G401.6 (cell line): ENCODE measurements at regions not wholly inside any gene's neighbourhood (a gene's known extent, or its start where the extent isn't known, plus 50 kb on each side); places are given as distances from the start of the nearest gene placed in this dataset.

Experiments used
- FAIRE-seq: peaks from 2 replicates; lab custom pipeline; 2012; peaks lifted over from hg19 to GRCh38; lab: Jason Lieb, UNC

- FAIRE-seq, result no peak
These were observed 1034.6 kb upstream of the LRRN3 start for GRCh38 chr7:110056331-110056730.

DNA sequence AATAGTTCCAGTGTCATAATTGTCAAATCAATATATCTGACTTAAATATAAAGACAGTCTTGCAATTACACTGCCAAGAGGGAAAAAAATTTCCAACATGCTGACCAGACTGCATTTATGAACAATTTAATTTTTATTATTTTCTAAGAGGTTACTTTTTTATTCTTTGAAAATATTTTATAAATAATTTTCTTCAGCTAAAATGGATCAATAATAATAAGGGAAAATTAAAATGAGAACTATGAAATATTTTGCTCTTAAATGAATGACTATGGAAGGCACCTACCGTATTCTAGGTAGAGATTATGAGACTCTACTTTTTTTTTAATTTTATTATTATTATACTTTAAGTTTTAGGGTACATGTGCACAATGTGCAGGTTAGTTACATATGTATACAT is 1032.5 kb upstream of the LRRN3 start:
- FAIRE-seq, result no peak

DNA sequence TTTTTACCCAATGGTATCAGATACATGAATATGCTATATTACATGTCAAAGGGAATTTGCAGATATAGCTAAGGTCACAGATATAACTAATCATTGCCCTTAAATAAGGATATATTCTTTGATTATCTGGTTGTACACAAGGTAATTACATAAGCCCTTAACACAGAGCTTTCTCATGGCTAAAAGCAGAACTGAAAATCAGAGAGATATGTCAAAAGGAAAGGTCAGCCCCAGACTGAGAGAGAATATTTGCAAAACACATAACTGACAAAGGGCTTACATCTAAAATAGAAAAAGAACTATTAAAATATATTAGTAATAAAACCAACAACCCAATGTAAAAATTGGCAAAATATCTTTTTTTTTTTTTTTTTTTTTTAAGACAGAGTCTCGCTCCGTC is 1029.5 kb upstream of the LRRN3 start:
- FAIRE-seq, result no peak

DNA sequence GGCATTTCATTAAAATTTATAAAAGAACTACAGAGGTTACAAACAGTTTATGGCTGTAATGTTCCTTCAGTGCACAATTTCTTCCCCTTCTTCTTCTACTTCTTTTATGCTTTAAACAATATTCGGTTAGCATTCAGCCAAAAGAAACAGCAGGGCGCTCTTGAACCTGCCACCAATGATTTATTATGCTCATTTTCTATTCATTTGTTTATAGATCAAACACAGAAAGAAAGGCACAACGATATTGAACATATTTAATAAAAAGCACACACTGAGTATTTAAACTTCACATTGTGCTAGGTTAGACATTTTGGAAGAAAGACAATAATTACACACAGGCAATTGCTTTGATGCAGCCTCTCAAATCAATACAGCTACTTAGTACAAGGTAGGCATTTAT is 1025.8 kb upstream of the LRRN3 start:
- no peak for FAIRE-seq

- FAIRE-seq, result no peak
These were observed 1024.1 kb upstream of the LRRN3 start for GRCh38 chr7:110066843-110067242.

GRCh38 chr7:110071192-110071591 is 1019.7 kb upstream of the LRRN3 start:
- FAIRE-seq, result no peak

DNA sequence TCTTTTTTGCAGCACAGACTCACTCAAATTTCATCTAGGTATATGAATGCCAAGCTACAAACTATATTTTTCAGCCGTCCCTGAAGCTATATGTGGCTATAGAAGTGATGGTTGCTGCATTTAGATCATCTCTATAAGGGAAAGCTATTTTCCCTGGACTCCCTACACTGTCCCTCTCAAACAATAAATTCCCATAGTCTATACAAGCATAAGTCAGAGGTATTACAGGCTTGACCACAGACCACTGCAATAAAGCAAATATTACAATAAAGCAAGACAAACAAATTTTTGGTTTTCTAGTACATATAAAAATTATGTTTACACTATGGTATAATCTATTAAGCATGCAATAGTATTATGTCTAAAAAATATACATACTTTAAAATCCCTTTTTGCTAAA is 1015.5 kb upstream of the LRRN3 start:
- FAIRE-seq, result no peak

DNA sequence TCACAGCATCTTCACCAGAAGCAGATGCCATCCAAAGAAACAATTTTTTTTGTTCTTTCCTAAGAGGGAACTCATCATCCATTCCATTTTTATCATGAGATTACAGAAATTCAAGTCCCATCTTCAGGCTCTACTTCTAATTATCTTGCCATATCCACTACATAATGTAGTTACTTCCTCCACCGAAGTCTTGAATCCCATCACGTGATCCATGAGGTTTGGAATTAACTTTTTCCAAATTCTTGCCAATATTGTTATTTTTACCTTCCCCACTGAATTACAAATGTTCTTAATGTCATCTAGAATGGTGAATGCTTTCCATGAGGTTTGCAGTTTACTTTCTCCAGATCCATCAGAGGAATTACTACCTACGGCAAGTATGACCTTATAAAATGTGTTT is 1014.7 kb upstream of the LRRN3 start:
- FAIRE-seq, result no peak

DNA sequence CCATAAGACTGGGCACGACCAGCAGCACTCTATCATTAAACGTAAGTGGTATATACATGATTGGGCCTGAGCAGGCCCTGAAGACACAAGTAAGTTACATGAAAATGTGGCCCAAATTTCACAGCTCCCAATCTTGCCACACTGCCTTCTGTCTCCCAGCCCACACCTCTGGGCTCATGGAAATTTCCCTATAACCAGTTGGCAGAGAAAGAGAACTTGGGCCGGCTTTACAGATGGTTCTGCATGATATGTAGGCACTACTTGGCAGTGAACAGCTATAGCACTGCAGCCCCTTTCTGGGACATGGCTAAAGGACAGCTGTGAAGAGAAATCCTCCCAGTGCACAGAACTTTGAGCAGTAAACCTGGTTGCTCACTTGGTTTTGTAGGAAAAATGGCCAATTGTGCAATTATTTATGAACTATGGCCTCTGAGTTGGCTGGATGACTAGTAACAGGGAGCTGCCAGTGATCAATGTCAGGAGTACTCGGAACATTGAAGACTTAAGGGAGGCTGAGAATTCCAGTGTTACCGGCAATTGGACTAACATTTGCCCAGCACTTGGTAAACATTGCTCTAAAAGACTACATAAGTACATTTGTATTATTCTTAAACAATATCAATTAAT is 1006.6 kb upstream of the LRRN3 start:
- FAIRE-seq, result no peak

- peak; percentile 45 for FAIRE-seq
These were observed 1000.7 kb upstream of the LRRN3 start for GRCh38 chr7:110090110-110090820.

GRCh38 chr7:110095372-110096052 is 995.4 kb upstream of the LRRN3 start:
- no peak for FAIRE-seq

GRCh38 chr7:110104243-110104642 is 986.7 kb upstream of the LRRN3 start:
- no peak for FAIRE-seq

- no peak for FAIRE-seq
These were observed 985.6 kb upstream of the LRRN3 start for GRCh38 chr7:110105307-110105706.

DNA sequence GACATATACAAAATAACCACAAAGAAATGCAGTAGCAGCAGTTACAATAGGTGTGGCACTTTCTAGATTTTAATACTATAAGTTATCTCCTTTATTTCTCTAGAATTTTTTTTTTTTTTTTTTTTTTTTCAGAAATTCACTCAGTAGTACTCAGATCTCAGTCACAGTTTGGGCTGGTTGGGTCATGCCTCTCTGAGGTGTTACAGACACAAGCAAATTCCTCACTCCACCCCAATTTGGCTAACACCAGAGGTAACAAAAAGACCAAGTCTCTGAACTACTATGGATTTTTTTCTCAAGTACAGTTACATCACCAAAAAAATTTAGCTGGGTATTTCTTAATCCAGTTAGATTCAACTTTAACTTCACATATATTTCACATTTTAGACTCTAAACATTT is 985.1 kb upstream of the LRRN3 start:
- FAIRE-seq, result no peak

- FAIRE-seq, result no peak
These were observed 970.9 kb upstream of the LRRN3 start for GRCh38 chr7:110119883-110120581.

GRCh38 chr7:110129159-110129558 is 961.8 kb upstream of the LRRN3 start:
- no peak for FAIRE-seq

DNA sequence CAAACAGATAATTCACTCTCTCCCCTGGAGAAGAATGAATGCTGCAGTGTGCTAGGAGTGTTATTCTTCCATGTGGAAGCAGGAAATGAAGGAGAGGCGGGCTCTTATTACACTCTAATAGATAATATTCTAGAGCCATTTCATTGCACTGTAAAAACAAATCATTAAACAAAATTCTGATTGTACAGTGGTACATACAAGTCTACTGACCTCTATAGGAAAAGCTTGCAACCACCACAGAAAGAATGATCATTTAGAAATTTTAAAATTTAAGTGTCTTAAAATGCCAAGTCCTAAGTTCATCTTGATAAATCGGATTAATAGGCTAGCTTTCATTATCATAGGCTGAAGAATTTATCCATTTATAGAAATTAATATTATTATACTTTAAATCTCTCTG is 960.3 kb upstream of the LRRN3 start:
- no peak for FAIRE-seq

GRCh38 chr7:110131344-110131743 is 959.6 kb upstream of the LRRN3 start:
- FAIRE-seq, result no peak

- no peak for FAIRE-seq
These were observed 951.9 kb upstream of the LRRN3 start for GRCh38 chr7:110139056-110139455.

- no peak for FAIRE-seq
These were observed 947.9 kb upstream of the LRRN3 start for GRCh38 chr7:110142939-110143526.

- no peak for FAIRE-seq
These were observed 946.3 kb upstream of the LRRN3 start for GRCh38 chr7:110144599-110144998.

DNA sequence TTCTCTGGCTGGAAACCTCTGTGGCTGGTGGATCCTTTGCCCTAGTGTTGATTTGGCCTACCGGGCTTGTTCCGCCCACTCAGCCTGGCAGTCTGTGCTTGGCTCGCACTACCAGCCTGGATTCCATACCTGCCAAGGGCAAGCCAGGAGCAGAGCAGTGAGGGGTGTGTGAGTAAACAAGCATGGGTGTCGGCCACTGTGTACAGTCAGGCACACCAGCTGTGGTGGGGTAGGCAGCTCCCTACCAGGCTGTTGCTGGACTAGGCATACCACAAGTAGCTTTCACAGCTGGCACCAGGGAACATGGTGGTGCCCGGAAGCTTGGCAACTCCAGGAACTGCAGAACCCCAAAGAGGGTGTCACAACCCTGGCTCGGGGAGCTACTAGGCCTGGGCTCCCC is 942.9 kb upstream of the LRRN3 start:
- FAIRE-seq, result no peak

DNA sequence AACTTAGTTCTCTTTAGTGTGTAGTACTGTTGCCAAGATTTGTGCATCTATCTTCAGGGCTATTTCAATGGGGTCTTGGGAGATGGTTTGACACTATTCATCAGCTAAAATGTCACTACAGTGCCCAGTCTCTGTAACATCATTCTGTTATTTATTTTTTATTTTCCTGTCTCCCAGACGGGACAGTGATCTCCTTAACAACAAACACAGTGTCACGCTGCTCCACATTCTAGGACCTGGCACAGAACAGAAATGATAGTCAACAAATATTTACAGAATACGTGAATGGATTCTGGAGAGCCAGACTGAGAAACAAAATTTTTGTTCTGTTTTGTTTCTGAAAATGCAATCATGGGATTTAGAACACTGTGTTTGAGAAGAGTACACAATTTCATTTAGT is 937.7 kb upstream of the LRRN3 start:
- no peak for FAIRE-seq
